DND-41 (cell line): ENCODE measurements at regions not wholly inside any gene's neighbourhood (a gene's known extent, or its start where the extent isn't known, plus 50 kb on each side); places are given as distances from the start of the nearest gene placed in this dataset.
"Not testable (repeated sequence)": the region's sequence is repeated elsewhere in the genome, so short reads cannot be mapped to it uniquely, and the experiment has no call there.

Source experiments
- CTCF ChIP-seq: IDR thresholded peaks from 2 replicates; pipeline ENCODE4 v1.5.1; 2012; ENCODE audit warnings: borderline replicate concordance, low read length, moderate library complexity, mild to moderate bottlenecking; ENCODE audit not compliant: poor library complexity, severe bottlenecking; ENCODE audit errors: extremely low read depth
- EZH2 ChIP-seq: IDR thresholded peaks from 3 replicates; pipeline ENCODE4 v1.6.1; 2012; ENCODE audit warnings: borderline replicate concordance, low read depth, mild to moderate bottlenecking, moderate library complexity, low read length, inconsistent platforms; ENCODE audit not compliant: severe bottlenecking

GRCh38 chr4:77366876-77367275 is 209.9 kb downstream of the CCNG2 start:
- TF ChIP-seq CTCF = peak; percentile 21
- TF ChIP-seq EZH2 = not testable (repeated sequence)
